ENCODE measurements at regions not wholly inside any gene's neighbourhood (a gene's known extent, or its start where the extent isn't known, plus 50 kb on each side); places are given as distances from the start of the nearest gene placed in this dataset.

GRCh38 chr18:61702007-61702406 lies 190.8 kb downstream of the RNF152 start:
- no CpG with 5 or more reads among the region's 3 CpGs for WGBS, 2 donors (ENCODE audit: extremely low coverage in 2 of 2, insufficient read length in 2 of 2, insufficient replicate concordance in 1 of 2)
- Histone ChIP-seq H3K4me1 (ENCODE audit: control insufficient read depth in 2 of 2, insufficient read depth in 1 of 2, low read depth in 1 of 2, low read length in 2 of 2) (peaks cover 0 to 4% of the 10 kb centered on the region in 2 donors), H2BK15ac (ENCODE audit: low read length) (no peak overlapping the region), H3K14ac (ENCODE audit: low read length) (no peak overlapping the region), H4K91ac (ENCODE audit: low read depth, low read length, poor library complexity) (no peak overlapping the region), H3K23ac (ENCODE audit: low read depth, low read length, poor library complexity) (no peak overlapping the region), H3K27ac (replicated peaks; ENCODE audit: low read length) (no peak overlapping the region), H3K4me3 (ENCODE audit: low read length in 2 of 2) (no peak overlapping the region), H2BK5ac (ENCODE audit: low read length) (no peak overlapping the region), H3K36me3 (replicated peaks in 1 of 2; ENCODE audit: control insufficient read depth in 2 of 2, insufficient read depth in 2 of 2, low read length in 2 of 2) (no peaks in the 10 kb centered on the region), H2BK120ac (ENCODE audit: low read depth, low read length) (no peak overlapping the region), H3K9me3 (replicated peaks in 1 of 2; ENCODE audit: control insufficient read depth in 2 of 2, insufficient read depth in 1 of 2, low read depth in 1 of 2, low read length in 2 of 2) (no peaks in the 10 kb centered on the region), H3K79me1 (ENCODE audit: low read depth, low read length) (no peaks in the 10 kb centered on the region), H3K4me2 (ENCODE audit: insufficient read depth, low read length, poor library complexity, severe bottlenecking) (no peak overlapping the region), H3K9ac (ENCODE audit: low read depth, low read length, poor library complexity) (no peak overlapping the region), H4K8ac (ENCODE audit: low read depth, low read length) (no peak overlapping the region), H3K4ac (ENCODE audit: low read length) (no peak overlapping the region), H3K27me3 (ENCODE audit: control insufficient read depth in 3 of 3, insufficient read depth in 3 of 3, low read depth in 1 of 3, low read length in 3 of 3) (no peaks in the 10 kb centered on the region), H3K18ac (ENCODE audit: low read length) (no peak overlapping the region), H2AFZ (ENCODE audit: low read length) (no peak overlapping the region), H2BK12ac (ENCODE audit: low read length) (no peak overlapping the region), H2AK5ac (ENCODE audit: low read depth, low read length) (no peak overlapping the region)
- DNase-seq (ENCODE audit: low spot score), result no peak

- Histone ChIP-seq H3K4me3 (ENCODE audit: low read length in 2 of 2) (no peak overlapping the region), H4K8ac (ENCODE audit: low read depth, low read length) (no peak overlapping the region), H3K9ac (ENCODE audit: low read depth, low read length, poor library complexity) (no peak overlapping the region), H3K14ac (ENCODE audit: low read length) (no peak overlapping the region), H2BK5ac (ENCODE audit: low read length) (no peak overlapping the region), H2AFZ (ENCODE audit: low read length) (no peak overlapping the region), H3K36me3 (replicated peaks in 1 of 2; ENCODE audit: control insufficient read depth in 2 of 2, insufficient read depth in 2 of 2, low read length in 2 of 2) (no peaks in the 10 kb centered on the region), H3K27ac (replicated peaks; ENCODE audit: low read length) (no peak overlapping the region), H3K9me3 (replicated peaks in 1 of 2; ENCODE audit: control insufficient read depth in 2 of 2, insufficient read depth in 1 of 2, low read depth in 1 of 2, low read length in 2 of 2) (peaks cover 2 to 12% of the 10 kb centered on the region in 2 donors), H3K79me1 (ENCODE audit: low read depth, low read length) (no peaks in the 10 kb centered on the region), H3K27me3 (ENCODE audit: control insufficient read depth in 3 of 3, insufficient read depth in 3 of 3, low read depth in 1 of 3, low read length in 3 of 3) (no peaks in the 10 kb centered on the region), H3K4me1 (ENCODE audit: control insufficient read depth in 2 of 2, insufficient read depth in 1 of 2, low read depth in 1 of 2, low read length in 2 of 2) (peaks cover 2 to 10% of the 10 kb centered on the region in 2 donors), H3K4ac (ENCODE audit: low read length) (no peak overlapping the region), H4K91ac (ENCODE audit: low read depth, low read length, poor library complexity) (no peak overlapping the region), H3K23ac (ENCODE audit: low read depth, low read length, poor library complexity) (no peak overlapping the region), H2BK120ac (ENCODE audit: low read depth, low read length) (no peak overlapping the region), H2BK12ac (ENCODE audit: low read length) (no peak overlapping the region), H2BK15ac (ENCODE audit: low read length) (no peak overlapping the region), H2AK5ac (ENCODE audit: low read depth, low read length) (no peak overlapping the region), H3K18ac (ENCODE audit: low read length) (no peak overlapping the region), H3K4me2 (ENCODE audit: insufficient read depth, low read length, poor library complexity, severe bottlenecking) (no peak overlapping the region)
- DNase-seq (ENCODE audit: low spot score), result no peak
- WGBS, 2 donors (ENCODE audit: extremely low coverage in 2 of 2, insufficient read length in 2 of 2, insufficient replicate concordance in 1 of 2), result no CpG with 5 or more reads among the region's 5 CpGs
Measured at GRCh38 chr18:61699397-61700110, 193.3 kb downstream of the RNF152 start.

- no CpG with 5 or more reads among the region's 2 CpGs for WGBS, 2 donors (ENCODE audit: extremely low coverage in 2 of 2, insufficient read length in 2 of 2, insufficient replicate concordance in 1 of 2)
- H2BK5ac ChIP-seq (ENCODE audit: low read length), result no peak overlapping the region
- H2BK12ac ChIP-seq (ENCODE audit: low read length), result no peak overlapping the region
- H2BK120ac ChIP-seq (ENCODE audit: low read depth, low read length), result no peak overlapping the region
- H3K4ac ChIP-seq (ENCODE audit: low read length), result no peak overlapping the region
- no peak overlapping the region for H4K91ac ChIP-seq (ENCODE audit: low read depth, low read length, poor library complexity)
- peak overlapping the region; percentile 57 for H3K27ac ChIP-seq (replicated peaks; ENCODE audit: low read length)
- peak; percentile 17 for DNase-seq (ENCODE audit: low spot score)
- peaks cover 2 to 10% of the 10 kb centered on the region in 2 donors for H3K4me1 ChIP-seq (ENCODE audit: control insufficient read depth in 2 of 2, insufficient read depth in 1 of 2, low read depth in 1 of 2, low read length in 2 of 2)
- no peak overlapping the region for H2AK5ac ChIP-seq (ENCODE audit: low read depth, low read length)
- H3K36me3 ChIP-seq (replicated peaks in 1 of 2; ENCODE audit: control insufficient read depth in 2 of 2, insufficient read depth in 2 of 2, low read length in 2 of 2), result no peaks in the 10 kb centered on the region
- no peaks in the 10 kb centered on the region for H3K79me1 ChIP-seq (ENCODE audit: low read depth, low read length)
- no peak overlapping the region for H3K23ac ChIP-seq (ENCODE audit: low read depth, low read length, poor library complexity)
- no peaks in the 10 kb centered on the region for H3K27me3 ChIP-seq (ENCODE audit: control insufficient read depth in 3 of 3, insufficient read depth in 3 of 3, low read depth in 1 of 3, low read length in 3 of 3)
- H4K8ac ChIP-seq (ENCODE audit: low read depth, low read length), result no peak overlapping the region
- peaks cover 2 to 12% of the 10 kb centered on the region in 2 donors for H3K9me3 ChIP-seq (replicated peaks in 1 of 2; ENCODE audit: control insufficient read depth in 2 of 2, insufficient read depth in 1 of 2, low read depth in 1 of 2, low read length in 2 of 2)
- no peak overlapping the region for H3K18ac ChIP-seq (ENCODE audit: low read length)
- no peak overlapping the region for H2BK15ac ChIP-seq (ENCODE audit: low read length)
- no peak overlapping the region for H3K4me3 ChIP-seq (ENCODE audit: low read length in 2 of 2)
- H3K4me2 ChIP-seq (ENCODE audit: insufficient read depth, low read length, poor library complexity, severe bottlenecking), result no peak overlapping the region
- H2AFZ ChIP-seq (ENCODE audit: low read length), result peak overlapping the region; percentile 61
- no peak overlapping the region for H3K9ac ChIP-seq (ENCODE audit: low read depth, low read length, poor library complexity)
- no peak overlapping the region for H3K14ac ChIP-seq (ENCODE audit: low read length)
Measured at GRCh38 chr18:61697306-61697909, 195.4 kb downstream of the RNF152 start.

- Histone ChIP-seq H3K4me3 (ENCODE audit: low read length in 2 of 2) (no peak overlapping the region), H3K27ac (replicated peaks; ENCODE audit: low read length) (no peak overlapping the region), H2AK5ac (ENCODE audit: low read depth, low read length) (peak overlapping the region; percentile 18), H2AFZ (ENCODE audit: low read length) (no peak overlapping the region), H4K91ac (ENCODE audit: low read depth, low read length, poor library complexity) (no peak overlapping the region), H2BK12ac (ENCODE audit: low read length) (no peak overlapping the region), H3K9ac (ENCODE audit: low read depth, low read length, poor library complexity) (no peak overlapping the region), H3K4ac (ENCODE audit: low read length) (no peak overlapping the region), H2BK5ac (ENCODE audit: low read length) (no peak overlapping the region), H3K18ac (ENCODE audit: low read length) (no peak overlapping the region), H3K36me3 (replicated peaks in 1 of 2; ENCODE audit: control insufficient read depth in 2 of 2, insufficient read depth in 2 of 2, low read length in 2 of 2) (no peaks in the 10 kb centered on the region), H3K23ac (ENCODE audit: low read depth, low read length, poor library complexity) (no peak overlapping the region), H3K4me2 (ENCODE audit: insufficient read depth, low read length, poor library complexity, severe bottlenecking) (no peak overlapping the region), H2BK120ac (ENCODE audit: low read depth, low read length) (no peak overlapping the region), H3K27me3 (ENCODE audit: control insufficient read depth in 3 of 3, insufficient read depth in 3 of 3, low read depth in 1 of 3, low read length in 3 of 3) (no peaks in the 10 kb centered on the region), H3K79me1 (ENCODE audit: low read depth, low read length) (no peaks in the 10 kb centered on the region), H2BK15ac (ENCODE audit: low read length) (no peak overlapping the region), H3K14ac (ENCODE audit: low read length) (no peak overlapping the region), H3K9me3 (replicated peaks in 1 of 2; ENCODE audit: control insufficient read depth in 2 of 2, insufficient read depth in 1 of 2, low read depth in 1 of 2, low read length in 2 of 2) (peaks cover 2 to 12% of the 10 kb centered on the region in 2 donors), H3K4me1 (ENCODE audit: control insufficient read depth in 2 of 2, insufficient read depth in 1 of 2, low read depth in 1 of 2, low read length in 2 of 2) (peaks cover 2 to 10% of the 10 kb centered on the region in 2 donors), H4K8ac (ENCODE audit: low read depth, low read length) (no peak overlapping the region)
- no peak for DNase-seq (ENCODE audit: low spot score)
- WGBS, 2 donors (ENCODE audit: extremely low coverage in 2 of 2, insufficient read length in 2 of 2, insufficient replicate concordance in 1 of 2), result no CpG with 5 or more reads among the region's 3 CpGs
Measured at GRCh38 chr18:61694236-61694635, 198.6 kb downstream of the RNF152 start.
